ENCODE measurements at regions not wholly inside any gene's neighbourhood (a gene's known extent, or its start where the extent isn't known, plus 50 kb on each side); places are given as distances from the start of the nearest gene placed in this dataset.
"Not testable (repeated sequence)": the region's sequence is repeated elsewhere in the genome, so short reads cannot be mapped to it uniquely, and the experiment has no call there.

GRCh38 chr1:116851189-116851588 is 58.5 kb upstream of the PTGFRN start:
- not testable (repeated sequence) for DNase-seq (ENCODE audit: low spot score)

DNA sequence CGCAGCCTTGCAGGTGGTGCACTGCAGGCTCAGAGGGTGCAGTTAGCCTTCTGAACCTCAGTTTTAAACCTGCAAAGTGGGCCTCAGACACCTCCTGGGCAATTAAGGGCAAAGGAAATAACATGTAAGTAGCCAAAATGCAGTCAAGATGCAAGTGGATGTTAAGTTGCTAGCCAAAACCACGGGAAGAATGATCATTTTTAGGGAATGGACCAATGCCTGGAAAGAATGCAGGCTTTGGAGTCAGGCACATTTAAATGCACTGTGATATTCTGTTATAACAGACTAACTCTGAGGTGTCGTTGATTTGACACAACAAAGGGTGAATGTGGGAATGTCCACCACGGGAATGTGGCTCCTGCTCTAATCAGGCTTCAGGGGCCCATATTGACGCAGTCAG is 57.9 kb upstream of the PTGFRN start:
- no peak for DNase-seq (ENCODE audit: low spot score)

GRCh38 chr1:116852367-116852766 is 57.3 kb upstream of the PTGFRN start:
- DNase-seq (ENCODE audit: low spot score), result no peak

GRCh38 chr1:116852910-116853309 is 56.8 kb upstream of the PTGFRN start:
- no peak for DNase-seq (ENCODE audit: low spot score)

GRCh38 chr1:116853680-116854402 is 55.9 kb upstream of the PTGFRN start:
- DNase-seq (ENCODE audit: low spot score), result no peak

GRCh38 chr1:116854403-116854690 is 55.4 kb upstream of the PTGFRN start:
- DNase-seq (ENCODE audit: low spot score), result no peak

DNA sequence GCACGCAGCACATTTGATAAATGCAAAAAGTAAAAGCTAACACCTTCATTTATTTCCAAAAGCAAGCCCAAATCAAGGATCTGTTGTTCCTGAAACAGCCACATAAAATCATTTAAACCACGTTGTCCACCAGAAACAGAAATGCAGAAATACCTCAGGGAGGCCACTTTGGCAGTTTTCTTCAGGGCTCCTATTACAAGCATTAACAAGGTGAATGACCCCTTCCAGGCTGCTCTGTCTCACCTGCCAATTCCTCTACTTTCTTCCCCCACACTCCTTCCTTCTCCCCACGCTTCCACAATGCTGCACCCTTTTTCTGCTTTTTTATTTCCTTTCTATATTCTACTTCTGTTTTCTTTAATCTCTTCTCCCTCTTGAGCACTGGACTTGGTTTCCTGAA is 55.0 kb upstream of the PTGFRN start:
- no peak for DNase-seq (ENCODE audit: low spot score)

GRCh38 chr1:116855191-116855619 is 54.5 kb upstream of the PTGFRN start:
- DNase-seq (ENCODE audit: low spot score), result no peak

DNA sequence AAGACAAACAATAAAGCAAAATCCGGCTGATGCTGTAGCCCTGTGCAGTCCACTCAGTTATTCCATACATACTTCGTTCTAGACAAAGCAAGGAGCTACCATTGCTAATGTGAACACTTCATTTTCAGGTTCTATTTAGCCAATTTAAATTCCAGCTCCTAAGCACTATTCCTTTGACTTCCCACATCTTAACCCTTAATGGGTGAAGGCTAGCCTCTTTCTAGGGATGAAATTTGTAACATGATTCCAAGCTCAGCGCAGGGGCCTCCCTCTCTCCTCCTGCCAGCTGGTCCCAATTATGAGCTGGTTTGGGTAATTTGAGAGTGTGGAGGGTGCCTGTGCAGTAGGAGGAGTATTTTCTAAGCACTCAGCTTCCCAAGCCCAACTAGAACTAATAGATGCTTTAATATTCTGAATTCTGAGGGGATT is 53.9 kb upstream of the PTGFRN start:
- DNase-seq (ENCODE audit: low spot score), result no peak

GRCh38 chr1:116856312-116856711 is 53.4 kb upstream of the PTGFRN start:
- no peak for DNase-seq (ENCODE audit: low spot score)

GRCh38 chr1:116857092-116857491 is 52.6 kb upstream of the PTGFRN start:
- no peak for DNase-seq (ENCODE audit: low spot score)

All from ecto neural progenitor cell (in vitro differentiated cells).